ENCODE measurements at regions not wholly inside any gene's neighbourhood (a gene's known extent, or its start where the extent isn't known, plus 50 kb on each side); places are given as distances from the start of the nearest gene placed in this dataset.

DNA sequence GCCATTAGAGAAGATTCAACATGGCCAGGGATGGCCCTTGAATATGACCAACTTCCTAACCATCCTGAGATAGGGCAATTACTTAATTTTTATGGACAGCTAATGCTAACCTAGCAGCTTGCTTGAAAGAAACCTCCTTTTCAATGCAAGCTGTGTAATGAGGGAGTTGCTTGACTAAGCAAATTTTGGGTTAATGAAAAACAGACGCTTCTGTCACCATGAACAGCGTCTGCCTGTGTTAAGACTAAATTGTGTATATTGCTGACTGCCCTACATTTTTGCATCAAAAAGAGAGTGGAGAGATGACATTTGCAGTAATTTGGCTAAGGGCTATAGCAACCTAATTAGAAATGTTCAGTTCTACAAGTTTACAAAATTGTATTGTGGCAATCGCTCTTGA, 319.2 kb upstream of the LRATD1 start:
- DNase-seq, result no peak

DNA sequence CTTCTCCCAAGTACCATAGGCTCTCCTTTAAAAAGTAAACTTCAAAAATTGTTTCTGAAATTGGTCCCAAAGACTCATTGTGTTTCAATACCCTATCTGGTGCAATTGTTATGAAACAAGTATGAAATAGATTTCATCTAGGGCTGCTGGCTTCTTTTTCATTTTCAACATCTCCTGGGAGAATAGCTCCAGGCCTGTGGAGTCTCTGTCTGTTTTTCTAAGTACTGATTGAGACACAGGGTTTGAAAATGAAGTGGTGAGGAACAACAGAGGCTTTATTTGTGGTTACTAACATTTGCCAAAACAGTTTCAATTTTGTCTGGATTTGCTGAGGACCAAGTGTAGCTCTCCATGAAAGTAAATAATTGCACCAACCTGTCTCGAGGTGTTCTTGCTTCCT, 315.9 kb upstream of the LRATD1 start:
- DNase-seq, result no peak

- DNase-seq, result no peak
Observed at GRCh38 chr2:14321357-14321756, 311.2 kb upstream of the LRATD1 start.

- no peak for DNase-seq
Observed at GRCh38 chr2:14322306-14322705, 310.2 kb upstream of the LRATD1 start.

DNA sequence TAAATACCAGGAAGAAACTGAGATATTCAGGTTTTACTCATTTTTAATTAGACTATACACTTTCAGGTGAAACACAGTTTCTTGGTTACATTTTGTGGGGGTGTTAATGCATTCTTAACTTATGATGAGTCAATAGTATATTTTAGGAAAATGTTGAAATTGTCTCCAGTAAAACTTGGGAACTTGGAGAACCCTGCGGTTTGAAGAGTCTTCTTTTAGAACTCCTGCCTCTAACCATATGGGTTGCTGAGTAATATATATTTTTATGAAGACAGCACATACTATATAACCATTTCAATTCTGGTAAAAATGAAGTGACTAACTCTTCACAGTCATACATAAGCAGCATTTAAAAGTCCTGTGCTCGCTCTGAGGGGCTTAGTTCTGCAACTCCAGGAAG, 308.2 kb upstream of the LRATD1 start:
- no peak for DNase-seq

- no peak for DNase-seq
Observed at GRCh38 chr2:14330884-14331283, 301.6 kb upstream of the LRATD1 start.

GRCh38 chr2:14336759-14337382, 295.6 kb upstream of the LRATD1 start:
- DNase-seq, result no peak

DNA sequence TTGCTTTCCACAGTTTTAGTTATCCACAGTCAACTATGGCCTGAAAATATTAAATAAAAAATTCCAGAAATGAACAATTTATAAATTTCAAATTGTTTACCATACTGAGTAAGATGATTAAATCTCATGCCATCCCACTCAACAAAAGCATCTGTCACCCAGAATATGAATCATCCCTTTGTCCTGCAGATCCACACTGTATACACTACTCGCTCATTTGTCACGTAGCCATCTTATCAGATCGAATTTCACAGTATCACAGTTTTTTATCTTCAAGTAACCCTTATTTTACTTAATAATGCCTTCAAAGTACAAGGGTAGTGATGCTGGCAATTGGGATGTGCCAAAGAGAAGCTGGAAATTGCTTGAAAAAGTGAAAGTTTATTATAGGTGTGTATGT, 291.8 kb upstream of the LRATD1 start:
- no peak for DNase-seq

DNA sequence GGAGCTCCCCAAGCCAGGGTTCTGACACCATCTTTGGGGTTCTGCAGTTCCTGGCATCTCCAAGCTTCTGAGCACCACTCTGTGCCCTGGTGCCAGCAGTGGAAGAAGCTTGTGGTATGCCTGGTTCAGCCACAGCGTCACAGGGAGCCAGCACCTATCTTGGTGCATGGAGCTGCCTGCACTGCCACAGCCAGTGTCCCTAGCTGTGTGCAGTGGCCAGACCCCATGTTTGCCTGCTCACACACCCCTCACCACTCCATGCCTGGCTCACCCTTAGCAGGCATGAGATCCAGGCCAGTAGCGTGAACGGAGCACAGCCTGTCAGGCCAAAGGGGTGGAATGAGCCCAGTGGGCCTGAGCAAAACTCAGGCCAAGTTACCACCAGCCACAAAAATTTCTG, 290.2 kb upstream of the LRATD1 start:
- DNase-seq, result no peak

- DNase-seq, result no peak
Observed at GRCh38 chr2:14344355-14344754, 288.2 kb upstream of the LRATD1 start.

DNA sequence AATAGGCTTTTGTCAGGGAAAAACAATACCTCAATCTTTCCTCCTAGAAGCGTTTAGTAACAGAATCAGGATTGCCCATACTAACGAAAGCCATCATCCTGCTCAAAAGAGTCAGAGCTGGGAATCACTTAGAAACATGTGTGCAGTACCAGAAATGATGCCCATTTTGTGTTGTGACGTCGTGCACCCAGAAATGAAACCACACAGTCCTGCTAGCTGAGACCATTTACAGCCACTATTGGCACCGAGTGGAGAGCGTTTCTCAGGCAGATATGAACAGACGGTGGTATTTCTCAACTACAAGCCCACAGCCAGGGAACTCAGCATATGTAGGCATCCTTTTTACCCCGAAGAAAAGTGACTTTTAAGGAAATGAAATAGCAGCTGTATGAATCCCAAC, 284.3 kb upstream of the LRATD1 start:
- no peak for DNase-seq

- no peak for DNase-seq
Observed at GRCh38 chr2:14350856-14351255, 281.7 kb upstream of the LRATD1 start.

- no peak for DNase-seq
Observed at GRCh38 chr2:14352067-14352466, 280.4 kb upstream of the LRATD1 start.

DNA sequence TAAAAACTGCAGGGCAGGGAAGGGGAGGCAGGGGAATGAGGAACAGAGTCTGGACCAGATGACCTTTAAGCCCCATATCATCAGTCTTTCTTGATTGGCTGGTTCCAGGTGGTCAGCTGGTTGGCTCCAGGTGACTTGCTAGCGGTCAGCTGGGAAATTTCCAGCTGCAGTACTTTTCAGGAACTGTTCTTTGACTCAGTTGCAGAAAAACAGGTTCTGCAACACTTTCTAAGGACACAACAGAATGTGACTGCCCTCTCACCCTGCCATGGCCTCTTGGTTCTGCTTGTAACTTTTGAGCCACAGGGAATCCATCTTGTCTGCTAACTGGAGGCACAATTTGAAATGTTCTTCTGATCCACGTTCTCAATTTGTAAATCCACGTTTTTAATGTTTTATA, 278.3 kb upstream of the LRATD1 start:
- no peak for DNase-seq

DNA sequence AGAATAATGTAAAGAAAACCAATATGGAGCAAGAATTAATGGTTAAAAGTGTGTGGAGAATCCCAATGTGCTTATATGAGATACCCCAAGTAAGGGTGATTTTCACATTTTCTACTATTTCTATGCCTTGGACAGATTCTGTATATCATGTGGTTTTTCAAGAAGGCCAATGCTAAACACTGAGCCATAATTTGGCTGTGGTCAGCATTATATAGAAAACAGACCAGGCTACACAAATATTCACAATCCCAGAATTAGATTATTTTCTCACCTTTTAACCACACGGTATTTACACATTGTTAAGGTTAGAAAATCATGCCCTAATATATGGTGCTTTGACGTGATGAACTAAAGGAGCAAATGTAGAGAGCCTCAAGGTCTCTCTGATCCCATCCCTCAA, 277.4 kb upstream of the LRATD1 start:
- DNase-seq, result no peak

DNA sequence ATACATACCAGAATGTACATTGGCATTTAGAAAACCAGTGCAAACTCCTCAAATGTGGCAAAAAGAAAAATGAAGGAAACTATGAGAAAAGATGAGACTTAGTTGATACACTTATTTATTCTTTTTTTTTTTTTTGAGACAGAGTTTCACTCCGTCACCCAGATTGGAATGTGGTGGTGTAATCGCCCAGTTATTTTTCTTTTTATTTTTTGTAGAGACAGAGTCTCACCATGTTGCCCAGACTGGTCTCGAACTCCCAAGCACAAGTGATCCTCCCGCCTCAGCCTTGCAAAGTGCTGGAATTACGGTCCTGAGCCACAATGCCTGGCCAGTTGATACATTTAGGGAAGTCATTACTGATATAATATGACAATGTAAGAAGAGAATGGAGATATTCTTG, 274.2 kb upstream of the LRATD1 start:
- no peak for DNase-seq

GRCh38 chr2:14358774-14359173, 273.7 kb upstream of the LRATD1 start:
- DNase-seq, result no peak

- DNase-seq, result no peak
Observed at GRCh38 chr2:14363137-14363536, 269.4 kb upstream of the LRATD1 start.

DNA sequence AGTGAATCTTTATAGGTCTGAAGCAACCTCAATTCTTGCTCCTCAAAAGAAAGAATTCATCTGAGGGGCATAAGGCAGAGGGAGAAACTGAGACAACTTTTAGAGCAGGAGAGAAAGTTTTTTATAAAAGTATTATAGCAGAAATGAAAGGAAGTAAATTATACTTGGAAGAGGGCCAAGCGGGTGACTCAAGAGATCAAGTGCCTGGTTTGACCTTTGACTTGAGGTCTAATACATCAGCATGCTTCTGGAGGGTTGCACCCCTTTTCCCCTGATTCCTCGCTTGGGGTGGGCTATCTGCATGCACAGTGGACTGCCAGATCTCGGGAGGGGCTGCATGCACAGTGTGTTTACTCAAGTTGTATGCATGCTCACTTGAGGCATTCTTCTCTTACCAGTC, 268.5 kb upstream of the LRATD1 start:
- DNase-seq, result no peak

DNA sequence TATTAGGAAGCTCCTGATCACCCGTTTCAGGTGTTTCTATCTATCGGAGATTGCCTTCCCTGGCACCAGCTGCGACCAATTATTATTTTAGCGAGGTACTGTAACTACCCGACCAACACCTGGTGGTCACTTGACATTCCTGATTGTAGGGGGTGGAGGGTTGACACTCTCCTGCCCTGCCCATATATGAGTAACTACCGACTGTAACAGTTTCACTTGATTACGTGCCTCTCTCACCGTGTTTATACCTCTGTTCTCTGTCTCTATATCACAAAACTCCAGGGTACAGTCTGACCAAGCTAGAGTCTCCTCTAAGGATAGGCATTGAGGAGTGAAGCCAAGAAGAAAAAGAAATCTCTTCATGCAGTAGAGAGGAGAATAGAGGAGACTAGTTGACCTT, 268.0 kb upstream of the LRATD1 start:
- DNase-seq, result no peak

- no peak for DNase-seq
Observed at GRCh38 chr2:14385043-14385442, 247.5 kb upstream of the LRATD1 start.

- no peak for DNase-seq
Observed at GRCh38 chr2:14387332-14387731, 245.2 kb upstream of the LRATD1 start.

DNA sequence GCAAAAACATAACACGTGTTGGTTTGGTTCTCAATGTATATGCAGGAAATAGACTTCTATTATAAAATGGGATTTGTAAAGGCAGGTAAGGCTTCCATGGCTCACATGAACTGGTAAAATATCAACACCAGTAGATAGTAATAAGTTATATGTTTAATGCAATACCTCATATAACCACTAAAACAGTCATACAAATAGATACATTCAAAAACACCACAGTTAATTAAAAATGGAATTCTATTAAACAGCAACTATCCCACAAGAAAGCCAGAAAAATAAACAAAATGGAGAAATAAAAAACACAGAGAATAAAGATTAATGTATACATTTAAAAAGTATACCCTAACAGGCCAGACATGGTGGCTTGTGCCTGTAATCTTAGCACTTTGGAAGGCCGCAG, 243.8 kb upstream of the LRATD1 start:
- no peak for DNase-seq

GRCh38 chr2:14396533-14397083, 235.9 kb upstream of the LRATD1 start:
- no peak for DNase-seq

- no peak for DNase-seq
Observed at GRCh38 chr2:14398641-14399040, 233.9 kb upstream of the LRATD1 start.

DNA sequence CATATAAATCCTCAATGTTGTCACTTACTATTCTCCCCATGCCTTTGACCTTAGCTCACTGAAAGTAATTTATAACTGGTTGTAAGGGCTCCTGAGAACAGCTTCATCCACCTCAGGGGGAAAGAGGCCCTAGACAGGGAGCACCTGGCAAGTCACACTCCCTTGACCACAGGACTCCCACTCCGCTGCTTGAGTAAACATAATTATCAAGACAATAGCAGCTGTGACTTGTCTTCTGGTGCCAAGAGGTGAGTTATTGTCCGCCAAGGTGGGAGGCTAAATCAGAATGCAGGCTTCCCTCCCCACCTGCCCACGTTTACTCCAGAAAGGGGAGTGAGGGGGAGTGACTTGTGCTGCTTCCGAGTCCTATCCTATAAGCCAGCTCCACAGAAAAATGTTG, 230.6 kb upstream of the LRATD1 start:
- no peak for DNase-seq
